Activated T-cell treated with anti-CD3 and anti-CD28 coated beads, Interleukin-2, amount 50 U/mL, for 24 hours (primary cell): ENCODE measurements at regions not wholly inside any gene's neighbourhood (a gene's known extent, or its start where the extent isn't known, plus 50 kb on each side); places are given as distances from the start of the nearest gene placed in this dataset.
A peak's percentile ranks its signal among the peaks of the same experiment; 100 is the strongest.
"Not testable (repeated sequence)": the region's sequence is repeated elsewhere in the genome, so short reads cannot be mapped to it uniquely, and the experiment has no call there.

Experiments used
- DNase-seq: peaks from one replicate; pipeline ENCODE4 v3.0.0-alpha.2; 2020
- H3K27ac Mint-ChIP-seq: 2 replicates; pipeline ENCODE4 v1.8.0; 2020; ENCODE audit warnings: mild to moderate bottlenecking, mixed read lengths
- H3K27me3 Mint-ChIP-seq: 2 replicates; pipeline ENCODE4 v1.8.0; 2020; ENCODE audit warnings: mixed read lengths
- H3K36me3 Mint-ChIP-seq: 2 replicates; pipeline ENCODE4 v1.8.0; 2020; ENCODE audit warnings: low read depth, mixed read lengths
- H3K4me1 Mint-ChIP-seq: 2 replicates; pipeline ENCODE4 v1.8.0; 2020; ENCODE audit warnings: low read depth, mixed read lengths
- H3K4me3 Mint-ChIP-seq: 2 replicates; pipeline ENCODE4 v1.8.0; 2020; ENCODE audit warnings: mild to moderate bottlenecking, moderate library complexity, mixed read lengths
- H3K9me3 Mint-ChIP-seq: 2 replicates; pipeline ENCODE4 v1.8.0; 2020; ENCODE audit warnings: mixed read lengths

DNA sequence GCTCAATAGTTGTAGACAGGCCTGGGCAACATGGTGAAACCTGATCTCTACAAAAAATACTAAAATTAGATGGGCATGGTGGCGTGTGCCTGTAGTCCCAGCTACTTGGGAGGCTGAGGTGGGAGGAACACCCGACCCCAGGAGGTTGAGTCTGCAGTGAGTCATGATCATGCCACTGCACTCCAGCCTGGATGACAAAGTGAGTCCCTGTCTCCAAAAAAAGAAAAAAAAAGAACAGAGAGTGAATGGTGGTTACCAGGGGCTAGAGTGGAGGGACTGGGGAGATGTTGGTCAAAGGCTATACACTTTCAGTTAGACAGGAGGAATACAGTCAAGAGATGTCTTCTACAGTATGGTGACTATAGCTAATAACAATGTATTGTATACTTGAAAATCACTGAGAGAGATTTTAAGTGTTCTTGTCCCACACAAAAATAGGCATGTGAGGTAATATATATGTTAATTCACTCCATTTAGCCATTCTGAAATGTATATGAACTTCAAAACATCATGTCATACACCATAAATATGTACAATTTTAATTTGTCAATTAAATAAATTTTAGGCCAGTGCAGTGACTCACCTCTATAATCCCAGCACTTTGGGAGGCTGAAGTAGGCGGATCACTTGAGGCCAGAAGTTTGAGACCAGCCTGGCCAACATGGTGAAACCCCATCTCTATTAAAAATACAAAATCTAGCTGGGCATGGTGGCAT, 148.6 kb downstream of the CRLF3 start:
- DNase-seq, H3K9me3 Mint-ChIP-seq: not testable (repeated sequence)

DNA sequence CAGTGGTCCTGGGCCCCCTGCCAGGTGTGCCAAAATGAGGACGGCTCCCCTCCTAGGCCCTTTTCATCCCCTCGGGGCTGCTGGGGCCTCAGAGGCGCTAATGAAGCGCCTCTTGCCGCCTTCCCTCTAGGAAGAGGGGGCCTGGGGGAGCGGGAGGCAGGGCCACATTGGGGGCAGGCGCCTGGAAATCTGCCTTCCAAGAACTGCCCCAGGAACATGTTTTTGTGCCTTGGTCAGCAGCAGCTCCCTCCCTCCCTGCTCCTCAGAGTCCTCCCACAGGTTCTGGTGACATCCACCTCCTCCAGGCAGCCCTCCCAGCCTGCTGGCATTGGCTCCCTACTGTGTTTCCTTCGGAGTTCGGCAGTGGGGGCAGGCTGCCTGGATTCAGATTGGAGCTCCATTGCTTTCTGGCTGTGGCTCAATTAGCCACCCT, 155.3 kb downstream of the CRLF3 start:
- peak; percentile 30 for DNase-seq
- not testable (repeated sequence) for H3K9me3 Mint-ChIP-seq, H3K36me3 Mint-ChIP-seq, H3K4me3 Mint-ChIP-seq, H3K4me1 Mint-ChIP-seq, H3K27ac Mint-ChIP-seq, H3K27me3 Mint-ChIP-seq

More for the DNA sequence above, 148.6 kb downstream of the CRLF3 start:
- H3K27me3 Mint-ChIP-seq, H3K27ac Mint-ChIP-seq, H3K36me3 Mint-ChIP-seq, H3K4me1 Mint-ChIP-seq, H3K4me3 Mint-ChIP-seq: not testable (repeated sequence)

DNA sequence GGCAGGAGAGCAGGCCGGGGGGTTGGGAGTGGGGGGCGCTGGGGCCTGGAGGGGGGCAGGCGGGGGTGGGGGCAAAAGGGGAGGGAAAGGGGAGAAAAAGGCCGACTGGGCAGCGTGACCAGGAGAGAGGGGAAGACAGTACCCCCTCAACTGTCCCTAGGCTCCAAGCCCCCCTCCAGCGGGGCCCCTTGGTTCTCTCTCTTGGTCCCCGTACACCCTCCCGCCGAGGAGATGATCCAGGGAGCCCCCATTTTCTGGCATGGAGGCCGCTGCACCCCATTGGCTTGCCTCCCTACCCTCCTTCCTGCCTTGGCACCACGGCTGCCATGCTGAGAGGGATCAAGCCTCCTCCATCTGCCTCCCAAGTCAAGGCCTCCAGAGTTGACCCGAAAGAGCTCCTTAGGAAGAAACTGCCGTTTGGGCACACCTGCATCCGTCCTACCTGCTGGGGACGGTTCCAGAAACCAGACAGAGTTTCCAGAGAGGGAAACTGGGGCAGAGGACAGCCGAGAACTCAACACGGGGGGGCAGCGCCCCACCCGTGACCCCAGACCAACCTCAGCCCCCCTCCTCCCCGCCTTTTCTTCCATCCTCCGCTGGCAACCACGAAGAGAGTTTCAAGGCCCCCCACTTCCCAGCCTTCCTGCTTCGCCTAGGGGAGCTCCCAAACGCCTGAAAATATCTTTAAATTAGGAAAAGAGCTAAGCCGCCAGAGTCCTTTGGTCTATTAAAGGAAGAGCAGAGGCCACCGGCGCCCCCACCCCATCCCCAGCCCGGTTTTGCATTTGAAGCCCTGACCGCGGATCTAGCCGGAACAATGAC, 155.9 kb downstream of the CRLF3 start:
- not testable (repeated sequence) for H3K9me3 Mint-ChIP-seq, H3K4me1 Mint-ChIP-seq, H3K27me3 Mint-ChIP-seq, H3K36me3 Mint-ChIP-seq
- Mint-ChIP-seq H3K27ac (peak overlapping the region; percentile 64), H3K4me3 (peak overlapping the region; percentile 10)
- DNase-seq = peak; percentile 35

DNA sequence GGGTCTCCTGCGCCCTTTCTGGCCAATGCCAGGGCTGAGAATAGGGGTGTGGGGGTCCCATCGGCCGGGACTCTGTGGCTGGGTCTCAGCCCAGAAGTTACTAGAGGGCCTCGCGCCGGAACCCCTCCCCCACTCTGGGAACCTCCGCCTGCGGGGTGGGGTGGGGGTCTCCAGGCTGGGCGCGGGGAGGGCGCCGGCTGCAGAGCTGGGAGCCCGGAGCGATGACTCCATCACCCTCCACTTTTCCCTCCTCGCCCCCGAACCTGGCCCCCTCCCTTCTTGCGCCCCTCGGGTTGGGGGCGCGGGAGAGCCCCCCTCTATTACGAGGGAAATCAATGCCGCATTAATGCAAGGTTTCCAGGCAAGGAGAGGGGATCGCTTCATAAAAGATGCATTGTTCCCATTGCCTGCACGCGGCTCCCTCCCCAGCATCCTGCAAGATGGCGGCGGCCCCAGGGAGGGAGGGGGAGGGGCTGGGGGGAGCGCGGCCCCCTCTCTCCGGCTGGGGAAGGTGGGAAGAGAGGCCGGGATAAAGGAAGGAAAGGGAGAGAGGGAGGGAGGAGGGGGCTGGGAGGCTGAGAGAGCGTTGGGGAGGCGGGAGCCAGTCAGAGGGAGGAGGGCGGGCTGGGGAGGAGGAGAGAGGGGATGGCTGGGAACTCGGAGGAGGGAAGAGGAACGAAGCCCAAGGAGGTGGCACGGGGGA, 156.7 kb downstream of the CRLF3 start:
- H3K27me3 Mint-ChIP-seq, H3K4me1 Mint-ChIP-seq, H3K9me3 Mint-ChIP-seq, H3K36me3 Mint-ChIP-seq, H3K4me3 Mint-ChIP-seq, H3K27ac Mint-ChIP-seq: not testable (repeated sequence)
- peak; percentile 59 for DNase-seq

DNA sequence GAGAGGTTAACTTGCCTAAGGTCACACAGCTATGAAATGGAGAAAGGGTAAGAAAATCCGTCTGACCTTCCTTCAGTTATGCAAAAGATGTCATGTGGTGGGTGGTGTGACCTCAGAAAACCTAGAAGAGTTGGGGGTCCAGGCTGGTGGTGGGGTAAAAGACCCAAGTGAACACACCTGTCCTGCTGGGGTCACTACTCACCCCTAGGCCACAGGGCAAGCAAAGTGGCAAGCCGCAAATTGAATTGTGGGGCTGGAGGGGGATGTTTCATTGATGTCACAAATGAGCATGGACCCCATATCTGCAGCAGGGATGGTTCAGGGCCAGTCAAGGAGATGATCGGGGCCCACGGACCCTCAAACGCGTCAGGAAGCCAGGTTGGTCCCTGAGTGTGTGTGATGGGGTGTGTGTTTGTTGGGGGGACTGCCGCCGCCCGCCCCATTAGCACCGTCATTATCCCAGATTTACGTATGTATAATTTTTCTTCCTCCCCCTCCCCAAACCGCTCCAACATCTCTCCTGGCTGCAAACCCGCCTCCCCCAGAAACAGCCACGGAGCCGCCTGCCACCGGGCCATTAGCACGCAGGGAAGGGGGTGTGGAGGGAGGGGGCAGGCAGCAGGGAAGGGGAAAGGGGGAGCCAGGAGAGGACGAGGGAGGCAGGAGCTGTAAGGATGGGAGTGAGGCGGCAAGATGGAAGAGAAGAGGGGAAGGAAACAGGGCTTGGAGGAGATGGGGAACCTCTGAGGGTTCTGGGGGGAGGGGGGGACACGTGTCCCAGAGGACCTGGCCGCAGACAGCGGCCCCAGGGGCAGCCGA, 157.4 kb downstream of the CRLF3 start:
- H3K27me3 Mint-ChIP-seq = not testable (repeated sequence)

DNA sequence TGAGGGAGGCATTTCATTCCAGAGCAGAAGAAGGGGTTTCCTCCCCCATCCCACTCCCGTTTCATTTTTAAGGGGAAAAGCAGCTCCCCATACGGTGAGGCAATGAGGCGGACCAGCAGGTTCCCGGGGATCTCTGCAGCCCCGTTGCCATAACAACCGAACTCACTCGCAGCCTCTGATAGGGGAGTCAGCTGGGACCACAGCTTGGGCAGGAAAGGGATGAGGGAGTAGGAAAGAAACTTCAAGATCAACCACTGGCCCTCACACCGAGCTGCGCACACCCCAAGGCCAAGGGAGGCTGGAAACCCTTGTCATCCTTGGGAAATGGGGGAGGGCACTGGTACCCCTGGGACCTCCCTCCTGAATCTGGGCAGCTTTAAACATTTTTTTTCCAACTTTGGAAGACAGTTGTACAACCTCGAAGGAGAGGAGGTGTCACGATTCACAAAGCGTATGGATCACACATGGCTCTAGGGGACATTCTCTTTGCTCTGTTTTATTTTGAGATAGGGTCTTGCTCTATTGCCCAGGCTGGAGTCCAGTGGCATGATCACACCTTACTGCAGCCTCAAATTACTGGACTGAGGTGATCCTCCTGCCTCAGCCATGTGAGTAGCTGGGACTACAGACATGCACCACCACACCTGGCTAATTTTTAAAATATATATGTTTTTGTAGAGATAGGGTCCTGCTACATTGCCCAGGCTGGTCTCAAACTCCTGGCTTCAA, 160.6 kb downstream of the CRLF3 start:
- H3K4me3 Mint-ChIP-seq, DNase-seq, H3K27me3 Mint-ChIP-seq, H3K4me1 Mint-ChIP-seq, H3K9me3 Mint-ChIP-seq, H3K36me3 Mint-ChIP-seq, H3K27ac Mint-ChIP-seq: not testable (repeated sequence)

More for the DNA sequence above, 157.4 kb downstream of the CRLF3 start:
- DNase-seq = peak; percentile 30
- H3K9me3 Mint-ChIP-seq, H3K4me3 Mint-ChIP-seq, H3K27ac Mint-ChIP-seq, H3K36me3 Mint-ChIP-seq, H3K4me1 Mint-ChIP-seq: not testable (repeated sequence)

DNA sequence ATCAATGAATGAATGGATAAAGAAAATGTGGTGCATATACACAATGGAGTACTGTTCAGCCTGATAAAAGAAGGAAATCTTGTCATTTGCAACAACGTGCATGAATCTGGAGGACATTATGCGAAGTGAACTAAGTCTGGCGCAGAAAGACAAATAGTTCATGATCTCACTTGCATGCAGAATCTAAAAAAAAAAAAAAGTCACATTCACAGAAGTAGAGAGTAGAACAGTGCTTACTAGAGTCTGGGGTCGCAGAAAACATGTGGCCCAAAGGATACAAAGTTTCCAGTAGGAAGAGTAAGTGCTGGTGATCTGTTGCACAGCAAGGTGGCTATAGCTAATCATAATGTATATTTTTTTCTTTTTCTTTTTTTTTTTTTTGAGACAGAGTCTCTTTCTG, 167.3 kb downstream of the CRLF3 start:
- H3K27ac Mint-ChIP-seq, H3K4me3 Mint-ChIP-seq, H3K27me3 Mint-ChIP-seq, DNase-seq, H3K4me1 Mint-ChIP-seq, H3K9me3 Mint-ChIP-seq, H3K36me3 Mint-ChIP-seq: not testable (repeated sequence)

DNA sequence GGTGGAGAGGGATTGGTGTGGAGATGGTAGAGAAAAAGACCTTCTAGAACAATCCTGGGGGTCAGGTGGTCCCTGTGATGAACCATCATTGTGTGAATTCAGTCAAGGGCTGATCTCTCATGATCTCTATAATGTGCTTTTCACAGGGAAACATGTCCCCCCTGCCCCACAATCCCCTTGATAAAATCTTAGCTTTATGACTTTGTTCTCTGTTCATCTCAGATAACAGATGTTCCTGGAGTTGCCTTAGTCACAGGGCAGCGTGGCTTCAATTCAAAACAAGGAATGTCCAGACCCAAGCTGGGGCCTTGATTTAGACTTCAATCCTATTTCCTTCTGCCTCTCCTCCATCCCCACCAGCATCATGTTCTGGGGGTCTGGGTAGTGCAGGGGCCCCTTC, 171.5 kb downstream of the CRLF3 start:
- H3K27ac Mint-ChIP-seq, H3K4me3 Mint-ChIP-seq, H3K27me3 Mint-ChIP-seq, H3K36me3 Mint-ChIP-seq, DNase-seq, H3K9me3 Mint-ChIP-seq, H3K4me1 Mint-ChIP-seq: not testable (repeated sequence)

DNA sequence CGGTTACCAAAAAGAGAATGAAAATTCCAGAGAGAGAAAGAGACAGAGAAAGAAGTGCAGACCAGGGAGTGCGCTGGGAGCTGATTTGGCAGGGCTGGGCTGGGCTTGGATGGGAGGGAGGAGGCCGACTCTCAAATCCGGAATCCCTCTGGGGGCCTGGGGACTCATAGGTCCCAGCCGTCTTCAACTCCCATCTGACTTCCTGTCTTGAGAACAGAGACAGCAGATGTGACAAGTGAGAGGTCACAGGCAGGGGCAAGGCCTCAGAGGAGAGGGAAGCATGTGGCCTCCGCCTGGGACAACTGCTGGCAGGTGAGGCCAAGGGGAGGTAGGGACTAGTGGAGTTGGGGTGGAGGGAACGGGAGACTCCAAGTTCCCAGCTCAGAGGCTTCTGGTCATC, 172.9 kb downstream of the GOSR1 start:
- peaks cover 14% of the 10 kb centered on the region for H3K27me3 Mint-ChIP-seq
- not testable (repeated sequence) for H3K9me3 Mint-ChIP-seq, DNase-seq, H3K27ac Mint-ChIP-seq, H3K36me3 Mint-ChIP-seq, H3K4me1 Mint-ChIP-seq, H3K4me3 Mint-ChIP-seq

DNA sequence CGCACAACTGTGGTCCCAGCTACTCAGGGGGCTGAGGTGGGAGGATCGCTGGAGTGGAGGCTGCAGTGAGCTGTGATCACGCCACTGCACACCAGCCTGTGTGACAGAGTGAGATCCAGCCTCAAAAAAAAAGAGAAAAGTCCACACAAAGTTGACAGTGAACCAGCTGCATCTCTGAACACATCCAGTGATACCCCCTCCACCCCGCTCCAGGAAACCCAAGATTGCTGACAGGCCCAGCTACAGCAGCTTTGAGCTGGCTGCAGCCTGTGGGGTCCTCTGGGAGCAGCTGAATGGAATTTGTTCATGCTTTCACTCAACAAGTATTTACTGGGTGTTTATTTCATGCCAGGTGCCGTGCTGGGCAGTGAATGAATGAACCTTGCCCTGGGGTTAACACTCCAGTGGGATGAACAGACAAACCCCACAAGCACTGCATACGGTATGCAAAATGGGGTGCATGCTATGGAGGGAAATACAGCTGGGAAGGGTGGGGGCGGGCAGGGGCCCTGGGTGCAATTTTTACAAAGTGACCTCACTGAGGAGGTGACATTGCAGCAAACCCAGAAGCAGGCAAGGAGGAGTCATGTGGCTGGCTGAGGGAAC, 170.9 kb downstream of the GOSR1 start:
- H3K27ac Mint-ChIP-seq, H3K4me1 Mint-ChIP-seq, H3K36me3 Mint-ChIP-seq, H3K4me3 Mint-ChIP-seq, H3K9me3 Mint-ChIP-seq, DNase-seq: not testable (repeated sequence)
- H3K27me3 Mint-ChIP-seq = peaks cover 18% of the 10 kb centered on the region

DNA sequence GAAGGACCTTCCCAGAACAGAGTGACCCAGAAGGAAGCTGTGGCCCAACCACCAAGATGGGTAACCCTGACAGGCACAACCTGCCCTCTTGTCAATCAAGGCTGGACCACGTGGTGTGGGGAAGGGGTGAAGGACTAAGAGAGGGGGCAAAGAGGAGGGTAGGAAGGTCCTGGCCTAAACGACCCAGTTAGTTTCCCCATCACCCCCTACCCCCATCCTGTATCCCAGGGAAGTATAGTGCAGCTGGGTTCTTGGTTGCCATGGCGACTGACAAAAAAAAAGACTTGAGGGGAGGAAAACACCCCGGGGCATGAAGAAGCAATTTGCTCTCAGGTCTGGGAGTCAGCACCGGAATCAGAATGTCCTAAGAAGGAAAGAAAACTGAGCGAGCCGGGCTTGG, 168.7 kb downstream of the GOSR1 start:
- H3K27me3 Mint-ChIP-seq = peaks cover 18% of the 10 kb centered on the region
- not testable (repeated sequence) for H3K4me3 Mint-ChIP-seq, H3K4me1 Mint-ChIP-seq, DNase-seq, H3K36me3 Mint-ChIP-seq, H3K27ac Mint-ChIP-seq, H3K9me3 Mint-ChIP-seq

DNA sequence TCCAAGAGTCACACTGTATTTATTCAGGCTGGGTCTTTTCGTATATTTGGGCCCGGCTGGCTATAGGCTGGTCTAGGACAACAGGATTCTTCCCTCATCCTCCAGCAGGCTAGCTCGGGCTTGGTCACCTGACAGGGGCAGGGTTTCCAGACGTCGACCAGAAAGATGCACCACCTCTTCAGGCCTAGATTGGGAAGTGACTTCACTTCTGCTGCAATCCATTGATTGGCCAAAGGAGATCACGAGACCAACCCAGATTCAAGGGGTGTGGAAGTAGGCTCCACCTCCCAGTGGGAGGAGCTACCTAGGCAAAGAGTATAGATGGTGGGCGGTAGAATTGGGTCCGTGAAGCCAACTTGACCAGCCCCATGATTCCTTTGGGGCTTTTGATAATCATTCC, 167.5 kb downstream of the GOSR1 start:
- not testable (repeated sequence) for H3K4me3 Mint-ChIP-seq, DNase-seq, H3K27ac Mint-ChIP-seq, H3K36me3 Mint-ChIP-seq, H3K4me1 Mint-ChIP-seq, H3K9me3 Mint-ChIP-seq
- H3K27me3 Mint-ChIP-seq = peaks cover 18% of the 10 kb centered on the region

DNA sequence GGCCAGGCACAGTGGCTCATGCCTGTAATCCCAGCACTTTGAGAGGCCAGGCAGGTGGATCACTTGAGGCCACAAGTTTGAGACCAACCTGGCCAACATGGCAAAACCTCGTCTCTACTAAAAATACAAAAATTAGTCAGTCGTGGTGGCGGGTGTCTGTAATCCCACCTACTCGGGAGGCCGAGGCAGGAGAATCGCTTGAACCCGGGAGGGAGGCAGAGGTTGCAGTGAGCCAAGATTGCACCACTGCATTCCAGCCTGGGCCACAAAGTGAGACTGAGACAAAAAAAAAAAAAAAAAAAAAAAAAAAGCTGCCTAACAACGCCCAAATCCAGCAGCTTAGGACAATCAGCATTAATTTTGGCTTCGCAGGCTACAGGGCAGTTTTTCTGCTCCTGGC, 167.1 kb downstream of the GOSR1 start:
- peaks cover 18% of the 10 kb centered on the region for H3K27me3 Mint-ChIP-seq
- not testable (repeated sequence) for H3K36me3 Mint-ChIP-seq

DNA sequence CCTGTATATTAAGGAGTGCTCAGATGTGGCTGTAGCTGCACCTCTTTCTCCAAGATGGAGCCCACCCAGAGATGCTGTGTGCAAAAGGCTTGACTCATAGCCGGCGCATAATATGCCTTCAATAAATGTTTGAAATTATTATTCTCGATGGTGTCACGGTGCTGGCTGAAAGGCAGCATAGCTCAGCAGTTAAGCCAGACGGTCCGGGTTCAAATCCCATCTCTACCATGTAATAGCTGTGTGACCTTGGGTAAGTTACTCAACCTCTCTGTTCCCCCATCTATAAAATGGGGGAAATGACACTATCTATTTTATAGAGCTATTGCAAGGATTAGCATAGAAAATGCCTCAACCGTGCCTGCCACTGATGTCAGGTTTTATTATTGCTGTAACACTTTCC, 164.2 kb downstream of the GOSR1 start:
- H3K4me1 Mint-ChIP-seq, H3K4me3 Mint-ChIP-seq: not testable (repeated sequence)

More for the DNA sequence above, 167.1 kb downstream of the GOSR1 start:
- DNase-seq, H3K27ac Mint-ChIP-seq, H3K4me3 Mint-ChIP-seq, H3K9me3 Mint-ChIP-seq, H3K4me1 Mint-ChIP-seq: not testable (repeated sequence)

More for the DNA sequence above, 164.2 kb downstream of the GOSR1 start:
- not testable (repeated sequence) for H3K36me3 Mint-ChIP-seq, H3K27ac Mint-ChIP-seq, DNase-seq, H3K9me3 Mint-ChIP-seq
- peaks cover 12% of the 10 kb centered on the region for H3K27me3 Mint-ChIP-seq
